HFF-Myc (cell line): ENCODE measurements at regions not wholly inside any gene's neighbourhood (a gene's known extent, or its start where the extent isn't known, plus 50 kb on each side); places are given as distances from the start of the nearest gene placed in this dataset.
"Not testable (repeated sequence)": the region's sequence is repeated elsewhere in the genome, so short reads cannot be mapped to it uniquely, and the experiment has no call there.

Experiments
- DNase-seq: peaks from one replicate; pipeline ENCODE4 v3.0.0-alpha.2; 2011; ENCODE audit warnings: low read depth; ENCODE audit errors: extremely low read depth
- H3K4me3 ChIP-seq: replicated peaks from 2 replicates; pipeline ENCODE4 v1.5.1; 2011; ENCODE audit warnings: low read depth, mild to moderate bottlenecking, control low read depth, low read length
- TF ChIP-seq, protein P1 (sequence below): IDR thresholded peaks from 2 replicates; pipeline ENCODE4 v1.5.1; 2012; ENCODE audit warnings: mild to moderate bottlenecking, low read depth, low read length, control low read depth; ENCODE audit errors: missing control alignments

DNA sequence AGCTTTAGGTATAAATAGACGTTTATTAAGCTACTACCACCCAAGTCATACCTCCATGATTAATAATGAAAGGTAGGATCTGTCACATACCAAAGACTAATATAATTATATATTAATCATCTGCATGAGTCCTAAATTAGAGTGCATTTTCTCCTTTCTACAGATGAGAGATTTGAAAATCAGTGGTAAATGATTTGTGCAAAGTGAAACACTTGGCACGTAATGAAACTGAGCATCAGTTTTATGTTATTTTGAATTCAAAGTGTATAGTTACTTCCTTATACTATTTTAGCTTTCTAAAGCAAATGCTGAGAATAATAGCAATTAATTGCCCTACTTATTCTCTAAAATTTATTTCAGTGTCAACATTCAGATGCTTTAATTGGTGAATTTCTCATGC lies 615.3 kb downstream of the TRIB2 start:
- no peak overlapping the region for H3K4me3 ChIP-seq
- DNase-seq: no peak
- TF ChIP-seq, protein P1, sequence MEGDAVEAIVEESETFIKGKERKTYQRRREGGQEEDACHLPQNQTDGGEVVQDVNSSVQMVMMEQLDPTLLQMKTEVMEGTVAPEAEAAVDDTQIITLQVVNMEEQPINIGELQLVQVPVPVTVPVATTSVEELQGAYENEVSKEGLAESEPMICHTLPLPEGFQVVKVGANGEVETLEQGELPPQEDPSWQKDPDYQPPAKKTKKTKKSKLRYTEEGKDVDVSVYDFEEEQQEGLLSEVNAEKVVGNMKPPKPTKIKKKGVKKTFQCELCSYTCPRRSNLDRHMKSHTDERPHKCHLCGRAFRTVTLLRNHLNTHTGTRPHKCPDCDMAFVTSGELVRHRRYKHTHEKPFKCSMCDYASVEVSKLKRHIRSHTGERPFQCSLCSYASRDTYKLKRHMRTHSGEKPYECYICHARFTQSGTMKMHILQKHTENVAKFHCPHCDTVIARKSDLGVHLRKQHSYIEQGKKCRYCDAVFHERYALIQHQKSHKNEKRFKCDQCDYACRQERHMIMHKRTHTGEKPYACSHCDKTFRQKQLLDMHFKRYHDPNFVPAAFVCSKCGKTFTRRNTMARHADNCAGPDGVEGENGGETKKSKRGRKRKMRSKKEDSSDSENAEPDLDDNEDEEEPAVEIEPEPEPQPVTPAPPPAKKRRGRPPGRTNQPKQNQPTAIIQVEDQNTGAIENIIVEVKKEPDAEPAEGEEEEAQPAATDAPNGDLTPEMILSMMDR: no peak

DNA sequence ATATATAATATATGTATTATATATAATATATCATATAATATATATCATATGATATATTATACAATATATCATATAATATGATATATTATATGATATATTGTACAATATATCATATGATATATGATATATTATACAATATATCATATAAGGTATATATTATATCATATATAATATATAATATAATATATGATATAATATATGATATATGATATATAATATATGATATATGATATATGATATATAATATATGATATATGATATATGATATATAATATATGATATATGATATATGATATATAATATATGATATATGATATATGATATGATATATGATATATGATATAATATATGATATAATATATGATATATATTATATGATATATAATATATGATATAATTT lies 617.3 kb downstream of the TRIB2 start:
- not testable (repeated sequence) for DNase-seq

DNA sequence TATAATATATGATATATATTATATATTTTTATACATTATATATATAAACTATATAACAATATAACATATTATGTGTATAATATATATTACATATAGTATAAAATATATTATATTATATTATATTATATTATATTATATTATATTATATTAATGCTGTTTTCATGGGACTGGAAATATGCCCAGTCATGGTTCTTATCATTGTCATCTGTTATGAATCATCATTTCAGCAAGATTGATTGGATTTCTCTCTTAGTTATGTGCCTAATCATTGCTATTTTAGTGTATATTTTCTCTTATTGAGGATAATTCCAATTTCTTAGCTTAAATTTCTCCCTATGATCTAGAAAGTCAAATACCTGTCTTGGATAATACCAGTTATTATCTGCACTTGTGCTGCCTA lies 617.8 kb downstream of the TRIB2 start:
- H3K4me3 ChIP-seq: no peak overlapping the region
- DNase-seq: no peak
- TF ChIP-seq, protein P1: no peak

More for the DNA sequence above, 617.3 kb downstream of the TRIB2 start:
- not testable (repeated sequence) for H3K4me3 ChIP-seq

DNA sequence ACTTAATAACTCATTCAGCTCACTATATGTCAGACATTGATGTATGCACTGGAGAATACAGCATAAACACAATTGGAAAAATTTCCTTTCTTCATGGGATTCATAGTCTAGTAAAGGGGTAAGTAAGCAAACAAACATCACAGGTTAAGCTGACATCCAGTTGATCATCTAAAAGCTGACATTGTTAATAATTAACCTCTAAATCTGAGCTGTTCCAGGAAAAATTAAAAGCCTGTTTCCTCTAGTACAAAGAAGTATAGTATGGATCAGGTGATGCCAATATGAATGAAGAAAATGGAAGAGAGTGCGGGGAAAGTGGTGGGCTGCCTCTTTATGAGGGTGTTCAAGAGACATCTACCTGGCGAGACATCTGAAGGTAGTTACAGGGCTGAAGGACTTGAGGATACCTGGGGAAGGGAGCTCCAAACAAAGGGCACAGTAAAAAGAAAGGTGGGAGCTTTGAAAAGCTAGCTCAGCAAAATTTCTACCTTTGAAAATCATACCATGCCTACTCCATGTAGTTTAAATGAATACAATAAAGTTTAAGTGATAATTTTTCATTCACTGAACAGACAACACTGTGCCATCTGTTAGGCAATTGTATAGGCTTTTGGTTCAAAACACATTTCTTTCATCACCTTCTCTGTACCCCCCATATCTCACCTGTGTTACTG lies 619.3 kb downstream of the TRIB2 start:
- DNase-seq: no peak
- TF ChIP-seq, protein P1: no peak
- H3K4me3 ChIP-seq: no peak overlapping the region

DNA sequence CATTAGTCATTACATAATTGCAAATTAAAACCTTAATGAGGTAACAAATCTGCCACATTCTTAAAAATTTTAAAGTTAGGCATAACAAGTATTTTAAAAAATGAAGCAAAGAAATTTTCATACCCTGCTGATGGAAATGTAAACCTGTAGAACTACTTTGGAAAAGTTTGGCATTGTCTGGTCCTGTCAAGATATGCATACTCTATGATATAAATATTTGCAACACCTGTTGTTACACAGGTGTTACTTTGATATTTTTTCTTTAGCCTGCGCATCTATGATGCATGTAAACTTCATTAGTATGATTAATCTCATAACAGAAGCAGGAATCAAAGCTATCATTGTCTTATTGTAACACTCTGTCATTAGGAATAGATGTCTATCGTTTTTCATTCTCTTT lies 634.3 kb downstream of the TRIB2 start:
- TF ChIP-seq, protein P1: no peak
- DNase-seq: no peak
- H3K4me3 ChIP-seq: no peak overlapping the region

DNA sequence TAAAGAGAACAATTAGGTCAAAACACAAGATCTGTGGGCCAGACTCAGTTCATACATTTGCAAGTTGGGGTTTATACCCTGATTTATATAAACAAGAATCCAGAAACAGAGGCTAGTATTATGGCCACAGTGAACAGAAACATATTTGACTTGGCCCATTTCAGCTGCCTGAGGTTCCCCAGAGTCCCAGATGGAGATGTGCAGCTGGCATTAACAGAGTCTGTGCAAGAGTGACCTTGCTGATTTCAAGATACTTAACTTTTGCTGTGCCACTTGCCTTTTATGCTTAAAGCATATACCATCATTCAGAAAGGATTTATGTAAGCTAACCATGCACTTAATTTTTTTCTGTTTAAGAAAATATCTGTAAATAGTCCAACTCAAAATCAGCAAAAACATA lies 636.3 kb downstream of the TRIB2 start:
- DNase-seq: no peak
- no peak overlapping the region for H3K4me3 ChIP-seq
- TF ChIP-seq, protein P1: no peak

DNA sequence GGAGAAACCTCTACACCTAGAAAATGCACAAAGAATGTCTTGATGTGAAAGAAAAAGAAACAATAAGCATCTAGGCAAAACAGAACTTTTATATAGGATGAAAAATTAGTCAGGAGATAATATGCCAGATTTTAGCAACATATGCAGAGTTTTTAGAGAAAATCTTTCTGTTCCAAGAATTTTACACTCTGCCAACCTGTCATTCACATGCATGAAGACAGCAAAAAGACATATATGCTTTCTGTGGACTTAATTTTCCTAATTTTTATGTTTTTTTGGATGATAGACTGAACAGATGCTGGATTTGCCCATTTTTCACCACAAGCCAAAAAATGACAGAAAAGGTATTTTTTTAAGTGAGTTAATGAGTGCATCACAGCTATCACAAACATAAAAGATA lies 637.3 kb downstream of the TRIB2 start:
- TF ChIP-seq, protein P1: no peak
- H3K4me3 ChIP-seq: no peak overlapping the region
- DNase-seq: no peak

DNA sequence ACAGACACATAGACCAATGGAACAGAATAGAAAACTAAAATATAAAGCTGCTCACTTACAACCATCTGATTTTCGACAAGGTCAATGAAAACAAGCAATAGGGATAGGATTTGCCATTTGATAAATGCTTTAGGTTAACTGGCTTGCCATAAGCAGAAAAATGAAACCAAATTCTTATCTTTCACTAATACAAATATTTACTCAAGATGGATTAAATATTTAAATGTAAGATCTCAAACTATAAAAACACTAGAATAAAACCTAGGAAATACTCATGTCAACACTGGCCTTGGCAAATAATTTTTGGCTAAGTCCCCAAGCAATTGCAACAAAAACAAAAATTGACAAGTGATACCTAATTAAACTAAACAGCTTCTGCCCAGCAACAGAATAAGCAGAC lies 665.2 kb downstream of the TRIB2 start:
- DNase-seq, H3K4me3 ChIP-seq: not testable (repeated sequence)

DNA sequence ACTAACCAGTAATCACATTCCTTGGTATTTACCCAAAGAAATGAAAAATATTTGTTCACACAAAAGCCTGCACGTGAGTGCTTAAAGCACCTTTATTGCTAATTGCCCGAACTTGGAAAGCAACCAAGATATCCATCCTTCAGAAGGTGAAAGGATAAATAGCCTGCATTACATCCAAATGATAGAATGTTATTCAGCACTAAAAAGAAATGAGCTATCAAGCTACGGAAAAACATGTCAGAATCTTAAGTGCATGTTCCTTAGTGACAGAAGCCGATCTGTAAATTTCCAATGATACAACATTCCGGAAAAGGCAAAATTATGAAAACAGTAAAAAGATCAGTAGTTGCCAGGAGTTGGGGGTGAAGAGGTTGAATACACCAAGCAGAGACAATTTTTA lies 672.4 kb downstream of the TRIB2 start:
- not testable (repeated sequence) for DNase-seq, H3K4me3 ChIP-seq
